ENCODE measurements at regions not wholly inside any gene's neighbourhood (a gene's known extent, or its start where the extent isn't known, plus 50 kb on each side); places are given as distances from the start of the nearest gene placed in this dataset.
"Not testable (repeated sequence)": the region's sequence is repeated elsewhere in the genome, so short reads cannot be mapped to it uniquely, and the experiment has no call there.

GRCh38 chr2:241968417-241968816 is 98.9 kb downstream of the RTP5 start:
- CTCF ChIA-PET: no interaction called here
- H3K9me3 Mint-ChIP-seq (ENCODE audit: insufficient read depth): no peaks in the 10 kb centered on the region
- H3K36me3 Mint-ChIP-seq (ENCODE audit: low read depth): no peaks in the 10 kb centered on the region
- ATAC-seq (no peak), DNase-seq (no peak)
- POLR2A ChIA-PET: no interaction called here
- H3K4me1 Mint-ChIP-seq (ENCODE audit: low read depth): peaks cover 17% of the 10 kb centered on the region
- no peak overlapping the region for H3K27ac Mint-ChIP-seq
- H3K27me3 Mint-ChIP-seq (ENCODE audit: low read depth): peaks cover 4% of the 10 kb centered on the region
- no peak overlapping the region for H3K4me3 Mint-ChIP-seq

- CTCF ChIA-PET; H3K4me3 Mint-ChIP-seq; ATAC-seq; H3K27me3 Mint-ChIP-seq (ENCODE audit: low read depth); H3K27ac Mint-ChIP-seq; H3K36me3 Mint-ChIP-seq (ENCODE audit: low read depth); DNase-seq; H3K9me3 Mint-ChIP-seq (ENCODE audit: insufficient read depth); POLR2A ChIA-PET: not testable (repeated sequence)
- peaks cover 17% of the 10 kb centered on the region for H3K4me1 Mint-ChIP-seq (ENCODE audit: low read depth)
These were observed 99.7 kb downstream of the RTP5 start for GRCh38 chr2:241969182-241969581.

- ATAC-seq (no peak), DNase-seq (no peak)
- H3K36me3 Mint-ChIP-seq (ENCODE audit: low read depth): no peaks in the 10 kb centered on the region
- H3K4me3 Mint-ChIP-seq: no peak overlapping the region
- H3K9me3 Mint-ChIP-seq (ENCODE audit: insufficient read depth): no peaks in the 10 kb centered on the region
- H3K27ac Mint-ChIP-seq: no peak overlapping the region
- CTCF ChIA-PET: no interaction called here
- H3K27me3 Mint-ChIP-seq (ENCODE audit: low read depth): no peaks in the 10 kb centered on the region
- H3K4me1 Mint-ChIP-seq (ENCODE audit: low read depth): peaks cover 13% of the 10 kb centered on the region
- POLR2A ChIA-PET: no interaction called here
These were observed 101.2 kb downstream of the RTP5 start for GRCh38 chr2:241970716-241971115.

- no peak for ATAC-seq
- H3K9me3 Mint-ChIP-seq (ENCODE audit: insufficient read depth): no peaks in the 10 kb centered on the region
- H3K4me3 Mint-ChIP-seq: no peak overlapping the region
- H3K27ac Mint-ChIP-seq: no peak overlapping the region
- no peak for DNase-seq
- H3K4me1 Mint-ChIP-seq (ENCODE audit: low read depth): no peaks in the 10 kb centered on the region
- CTCF ChIA-PET: no interaction called here
- POLR2A ChIA-PET: no interaction called here
- H3K36me3 Mint-ChIP-seq (ENCODE audit: low read depth): no peaks in the 10 kb centered on the region
- no peaks in the 10 kb centered on the region for H3K27me3 Mint-ChIP-seq (ENCODE audit: low read depth)
These were observed 104.6 kb downstream of the RTP5 start for GRCh38 chr2:241974096-241974495.

- ATAC-seq (no peak), DNase-seq (no peak)
- Mint-ChIP-seq H3K9me3 (ENCODE audit: insufficient read depth) (no peaks in the 10 kb centered on the region), H3K4me1 (ENCODE audit: low read depth) (no peaks in the 10 kb centered on the region), H3K27ac (no peak overlapping the region), H3K27me3 (ENCODE audit: low read depth) (no peaks in the 10 kb centered on the region), H3K36me3 (ENCODE audit: low read depth) (no peaks in the 10 kb centered on the region), H3K4me3 (no peak overlapping the region)
- ChIA-PET POLR2A (no interaction called here), CTCF (no interaction called here)
These were observed 105.5 kb downstream of the RTP5 start for GRCh38 chr2:241974851-241975592.

- Mint-ChIP-seq H3K4me3 (no peak overlapping the region), H3K27ac (no peak overlapping the region), H3K36me3 (ENCODE audit: low read depth) (no peaks in the 10 kb centered on the region), H3K4me1 (ENCODE audit: low read depth) (no peaks in the 10 kb centered on the region), H3K27me3 (ENCODE audit: low read depth) (no peaks in the 10 kb centered on the region), H3K9me3 (ENCODE audit: insufficient read depth) (no peaks in the 10 kb centered on the region)
- DNase-seq: no peak
- no peak for ATAC-seq
- POLR2A ChIA-PET: no interaction called here
- CTCF ChIA-PET: no interaction called here
These were observed 106.2 kb downstream of the RTP5 start for GRCh38 chr2:241975593-241976284.

- H3K9me3 Mint-ChIP-seq (ENCODE audit: insufficient read depth): no peaks in the 10 kb centered on the region
- no peak overlapping the region for H3K27ac Mint-ChIP-seq
- ChIA-PET POLR2A (no interaction called here), CTCF (no interaction called here)
- no peak overlapping the region for H3K4me3 Mint-ChIP-seq
- no peaks in the 10 kb centered on the region for H3K4me1 Mint-ChIP-seq (ENCODE audit: low read depth)
- DNase-seq (no peak), ATAC-seq (no peak)
- H3K27me3 Mint-ChIP-seq (ENCODE audit: low read depth): no peaks in the 10 kb centered on the region
- no peaks in the 10 kb centered on the region for H3K36me3 Mint-ChIP-seq (ENCODE audit: low read depth)
These were observed 106.8 kb downstream of the RTP5 start for GRCh38 chr2:241976296-241976695.

GRCh38 chr2:241977557-241978300 is 108.2 kb downstream of the RTP5 start:
- Mint-ChIP-seq H3K4me1 (ENCODE audit: low read depth) (no peaks in the 10 kb centered on the region), H3K36me3 (ENCODE audit: low read depth) (no peaks in the 10 kb centered on the region), H3K27ac (no peak overlapping the region), H3K9me3 (ENCODE audit: insufficient read depth) (no peaks in the 10 kb centered on the region), H3K4me3 (no peak overlapping the region), H3K27me3 (ENCODE audit: low read depth) (no peaks in the 10 kb centered on the region)
- no peak for DNase-seq
- CTCF ChIA-PET: no interaction called here
- no peak for ATAC-seq
- POLR2A ChIA-PET: no interaction called here

GRCh38 chr2:241978670-241979069 is 109.1 kb downstream of the RTP5 start:
- Mint-ChIP-seq H3K4me1 (ENCODE audit: low read depth) (no peaks in the 10 kb centered on the region), H3K9me3 (ENCODE audit: insufficient read depth) (no peaks in the 10 kb centered on the region), H3K27ac (no peak overlapping the region), H3K4me3 (no peak overlapping the region), H3K36me3 (ENCODE audit: low read depth) (no peaks in the 10 kb centered on the region), H3K27me3 (ENCODE audit: low read depth) (no peaks in the 10 kb centered on the region)
- no peak for DNase-seq
- ATAC-seq: no peak
- ChIA-PET POLR2A (no interaction called here), CTCF (no interaction called here)

- ChIA-PET CTCF (no interaction called here), POLR2A (no interaction called here)
- H3K27ac Mint-ChIP-seq: no peak overlapping the region
These were observed 110.7 kb downstream of the RTP5 start for GRCh38 chr2:241980193-241980592.

GRCh38 chr2:241981076-241981700 is 111.7 kb downstream of the RTP5 start:
- Mint-ChIP-seq H3K36me3 (ENCODE audit: low read depth) (no peaks in the 10 kb centered on the region), H3K4me1 (ENCODE audit: low read depth) (peaks cover 3% of the 10 kb centered on the region), H3K27me3 (ENCODE audit: low read depth) (no peaks in the 10 kb centered on the region), H3K4me3 (no peak overlapping the region), H3K9me3 (ENCODE audit: insufficient read depth) (no peaks in the 10 kb centered on the region), H3K27ac (no peak overlapping the region)
- no peak for ATAC-seq
- CTCF ChIA-PET: no interaction called here
- no peak for DNase-seq
- POLR2A ChIA-PET: no interaction called here

More at GRCh38 chr2:241980193-241980592, 110.7 kb downstream of the RTP5 start:
- Mint-ChIP-seq H3K4me1 (ENCODE audit: low read depth) (no peaks in the 10 kb centered on the region), H3K36me3 (ENCODE audit: low read depth) (no peaks in the 10 kb centered on the region), H3K9me3 (ENCODE audit: insufficient read depth) (no peaks in the 10 kb centered on the region), H3K4me3 (no peak overlapping the region), H3K27me3 (ENCODE audit: low read depth) (no peaks in the 10 kb centered on the region)
- ATAC-seq (no peak), DNase-seq (no peak)
